ENCODE measurements at regions not wholly inside any gene's neighbourhood (a gene's known extent, or its start where the extent isn't known, plus 50 kb on each side); places are given as distances from the start of the nearest gene placed in this dataset.
"Not testable (repeated sequence)": the region's sequence is repeated elsewhere in the genome, so short reads cannot be mapped to it uniquely, and the experiment has no call there.

GRCh38 chr1:83064589-83065242, 934.2 kb downstream of the TTLL7 start:
- DNase-seq = no peak

GRCh38 chr1:83060651-83061390, 938.1 kb downstream of the TTLL7 start:
- DNase-seq = no peak

- no peak for DNase-seq
These were observed 938.7 kb downstream of the TTLL7 start for GRCh38 chr1:83060221-83060620.

DNA sequence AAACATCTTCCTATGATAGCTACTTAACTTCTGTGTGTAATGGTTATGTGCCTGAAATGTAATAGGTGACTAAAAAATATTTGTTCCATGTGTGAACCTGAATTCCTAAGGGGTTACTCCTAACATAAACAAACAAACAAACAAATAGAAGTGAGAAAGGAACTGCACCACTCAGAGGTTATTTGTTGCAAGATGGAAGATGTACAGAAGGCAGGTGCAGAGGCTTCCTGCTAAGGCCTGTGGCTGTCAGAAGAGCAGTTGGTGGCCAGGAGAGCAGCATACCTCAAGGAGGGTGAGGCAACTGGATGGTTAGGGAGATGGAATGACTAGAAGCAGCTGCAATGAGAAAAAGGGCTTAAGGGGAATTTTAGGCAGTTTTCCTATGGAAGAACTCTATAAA, 940.6 kb downstream of the TTLL7 start:
- DNase-seq = no peak

DNA sequence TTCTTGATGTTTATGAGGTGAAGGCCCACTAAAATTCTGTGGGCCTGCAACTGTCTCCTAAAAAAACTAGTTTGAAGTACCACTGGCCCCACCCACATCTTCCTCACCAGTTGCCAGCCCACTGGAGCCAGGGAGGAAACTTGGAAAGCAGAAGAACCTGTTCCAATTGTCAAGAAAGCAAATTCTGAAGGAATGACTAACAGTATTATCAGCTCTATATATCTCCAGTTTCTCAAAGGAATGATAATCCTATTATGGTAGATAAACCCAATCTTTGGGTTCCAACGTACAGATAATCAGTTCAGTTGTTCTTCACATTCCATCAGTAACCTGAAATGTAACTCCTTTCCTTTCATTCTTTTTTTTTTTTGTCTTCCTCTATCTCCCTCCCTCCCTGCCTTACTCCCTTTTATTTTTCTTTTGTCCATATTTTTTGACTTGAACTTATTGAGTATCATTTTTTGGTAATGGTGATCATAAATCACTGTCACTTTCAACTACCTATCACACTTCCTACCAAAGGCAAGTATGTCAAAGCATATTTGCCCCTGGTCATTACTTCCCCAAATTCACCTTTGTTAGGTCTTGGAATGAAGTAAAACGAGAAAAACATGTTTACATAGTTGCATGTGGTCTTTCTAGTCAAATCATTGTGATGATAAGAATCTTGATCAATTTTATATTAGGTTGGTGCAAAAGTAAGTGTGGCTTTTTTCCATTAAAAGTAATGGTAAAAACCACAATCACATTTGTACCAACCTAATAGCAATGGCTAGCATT, 943.4 kb downstream of the TTLL7 start:
- no peak for DNase-seq

DNA sequence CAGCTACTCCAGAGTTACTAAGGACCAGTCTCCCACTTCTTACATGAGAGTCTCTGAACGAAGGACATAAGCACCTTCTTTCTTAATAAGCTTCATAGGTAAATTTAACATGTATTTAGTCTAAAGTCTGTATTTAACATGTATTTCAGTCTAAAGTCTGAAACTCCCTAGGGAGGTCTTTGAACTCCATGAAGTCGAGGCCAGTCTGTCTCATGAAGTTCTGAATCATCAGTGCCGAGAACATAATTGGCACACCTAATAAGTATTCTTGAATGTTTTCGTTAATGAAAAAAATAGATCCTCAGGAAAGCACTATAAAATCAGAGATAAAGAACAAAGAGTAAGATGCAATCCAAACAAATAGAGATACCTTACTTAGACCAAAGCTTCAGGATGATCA, 945.5 kb downstream of the TTLL7 start:
- DNase-seq = no peak

- DNase-seq = no peak
These were observed 946.1 kb downstream of the TTLL7 start for GRCh38 chr1:83052865-83053264.

DNA sequence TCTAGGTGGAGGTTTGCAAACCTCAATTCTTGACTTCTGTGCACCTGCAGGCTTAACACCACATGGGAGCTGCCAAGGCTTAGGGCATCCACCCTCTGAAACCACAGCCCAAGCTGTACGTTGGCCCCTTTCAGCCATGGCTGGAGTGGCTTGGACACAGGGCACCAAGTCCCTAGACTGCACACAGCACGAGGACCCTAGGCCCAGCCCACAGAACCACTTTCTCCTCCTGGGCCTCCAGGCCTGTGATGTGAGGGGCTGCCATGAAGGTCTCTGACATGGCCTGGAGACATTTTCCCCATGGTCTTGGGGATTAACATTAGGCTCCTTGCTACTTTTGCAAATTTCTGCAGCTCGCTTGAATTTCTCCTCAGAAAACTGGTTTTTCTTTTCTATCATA, 947.9 kb downstream of the TTLL7 start:
- DNase-seq = not testable (repeated sequence)

GRCh38 chr1:83043244-83043643, 955.7 kb downstream of the TTLL7 start:
- no peak for DNase-seq

GRCh38 chr1:83039091-83039490, 959.8 kb downstream of the TTLL7 start:
- not testable (repeated sequence) for DNase-seq

- DNase-seq = no peak
These were observed 964.1 kb downstream of the TTLL7 start for GRCh38 chr1:83034851-83035250.

DNA sequence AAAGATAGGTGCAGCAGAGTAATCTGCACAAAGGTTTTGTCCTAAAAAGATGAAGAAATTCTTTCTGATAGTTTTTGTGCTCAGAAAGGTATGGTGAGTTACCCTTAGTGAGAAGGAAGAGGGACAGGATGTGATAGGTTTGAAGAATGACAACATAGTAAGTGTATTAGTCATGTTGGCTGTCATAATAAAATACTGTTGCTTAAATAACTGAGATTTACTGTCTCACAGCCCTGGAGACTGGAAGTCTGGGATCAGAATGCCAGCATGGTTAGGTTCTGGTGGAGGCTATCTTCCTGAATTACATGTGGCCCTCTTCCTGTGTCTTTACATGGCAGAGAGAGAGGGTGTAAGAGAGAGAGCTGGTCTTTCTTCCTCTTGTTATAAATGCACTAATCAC, 965.2 kb downstream of the TTLL7 start:
- DNase-seq = no peak

- no peak for DNase-seq
These were observed 969.0 kb downstream of the TTLL7 start for GRCh38 chr1:83029916-83030315.

GRCh38 chr1:83029050-83029449, 969.9 kb downstream of the TTLL7 start:
- no peak for DNase-seq

GRCh38 chr1:83028467-83028866, 970.5 kb downstream of the TTLL7 start:
- DNase-seq = no peak

DNA sequence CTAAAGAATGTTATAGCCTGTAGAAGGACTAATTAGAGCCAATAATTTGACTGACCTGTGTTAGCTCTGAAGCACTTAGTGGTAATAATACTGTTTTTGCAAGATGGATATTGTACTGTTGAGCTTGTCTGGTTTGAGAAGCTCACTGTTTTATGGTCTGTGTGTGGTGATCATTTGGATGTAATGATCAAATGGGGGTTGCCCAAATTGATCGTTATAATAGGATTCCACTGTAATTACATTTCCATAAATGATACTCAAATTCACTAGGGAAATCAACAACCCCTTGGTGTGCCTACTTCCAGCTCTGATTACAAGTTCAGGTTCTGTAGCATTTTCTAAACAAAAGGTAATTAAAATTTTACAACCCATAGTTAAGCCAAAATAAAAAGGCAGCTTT, 971.4 kb downstream of the TTLL7 start:
- no peak for DNase-seq

DNA sequence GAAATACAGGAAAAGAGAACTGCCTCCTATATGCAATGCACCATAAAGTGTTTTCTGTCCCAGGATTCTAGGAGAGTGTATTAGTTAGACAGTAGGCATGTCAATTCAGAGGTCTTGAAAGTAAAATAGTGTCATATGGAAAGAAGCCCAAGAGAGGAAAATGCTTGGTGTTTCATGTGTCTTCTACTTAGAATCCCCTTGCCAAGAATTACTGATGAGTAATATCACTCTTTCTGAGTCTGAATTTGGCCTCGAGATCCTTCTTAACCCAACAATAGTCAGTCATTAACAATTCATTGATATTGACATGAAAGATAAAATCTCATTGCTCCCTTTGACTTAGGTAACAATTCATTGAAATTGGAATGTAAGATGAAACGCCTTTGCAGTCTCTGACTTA, 972.2 kb downstream of the TTLL7 start:
- DNase-seq = no peak

DNA sequence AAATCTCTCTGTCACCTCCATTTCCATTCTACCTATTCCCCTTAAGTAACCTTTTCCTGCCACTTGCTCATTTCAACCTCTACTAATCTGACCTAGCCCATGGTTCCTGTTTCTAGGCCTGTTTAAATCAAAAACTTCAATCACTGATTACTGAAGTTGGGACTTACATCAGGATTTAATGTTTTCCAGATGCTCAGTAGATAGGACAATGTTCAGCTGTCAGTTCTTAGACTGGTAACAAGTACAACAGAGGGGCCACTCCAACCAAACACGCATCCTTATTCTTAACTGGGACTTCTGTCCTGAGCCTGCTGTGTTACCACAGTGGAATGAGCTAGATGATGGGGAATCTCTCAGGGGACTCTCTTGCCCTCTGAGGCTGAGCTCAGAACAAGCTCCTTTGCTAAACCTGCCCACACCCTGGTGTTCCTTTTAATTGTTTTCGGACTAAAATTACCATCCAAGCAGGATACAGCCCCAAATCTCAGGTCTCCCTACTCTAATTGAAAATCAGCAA, 974.6 kb downstream of the TTLL7 start:
- no peak for DNase-seq

DNA sequence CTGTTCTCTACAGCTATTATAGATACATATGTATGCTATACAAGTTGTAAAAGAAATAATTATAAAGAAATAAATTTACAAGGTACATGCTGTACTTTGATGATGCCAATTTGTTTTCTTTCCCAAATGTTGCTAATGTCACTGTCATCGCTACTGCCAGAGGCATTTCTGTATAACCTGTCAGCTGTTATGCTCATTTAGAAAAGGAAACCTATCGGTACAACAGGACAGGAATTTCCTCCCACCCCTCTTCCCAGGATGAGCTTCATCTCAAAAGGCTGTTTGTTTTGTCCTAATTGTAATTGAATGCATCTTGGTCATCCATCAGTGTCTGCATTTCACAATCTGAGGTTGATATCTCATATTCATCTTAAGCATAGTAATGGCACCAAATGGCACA, 975.7 kb downstream of the TTLL7 start:
- DNase-seq = no peak

DNA sequence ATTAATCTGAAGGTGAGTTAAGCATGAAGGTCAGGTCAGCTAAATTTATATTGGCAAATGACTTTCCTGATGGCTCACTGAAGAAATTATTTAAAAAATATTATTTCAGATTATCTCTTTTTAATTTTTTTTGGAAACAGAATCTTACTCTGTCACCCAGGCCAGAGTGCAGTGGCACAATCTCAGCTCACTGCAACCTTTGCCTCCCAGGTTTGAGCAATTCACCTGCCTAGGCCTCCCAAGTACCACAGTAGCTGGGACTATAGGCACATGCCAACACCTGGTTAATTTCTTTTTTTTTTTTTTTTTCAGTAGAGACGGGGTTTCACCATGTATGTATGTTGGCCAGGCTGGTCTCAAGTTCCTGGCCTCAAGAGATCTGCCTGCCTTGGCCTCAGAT, 976.7 kb downstream of the TTLL7 start:
- no peak for DNase-seq

- no peak for DNase-seq
These were observed 981.2 kb downstream of the TTLL7 start for GRCh38 chr1:83017701-83018100.

GRCh38 chr1:83017276-83017675, 981.7 kb downstream of the TTLL7 start:
- no peak for DNase-seq

DNA sequence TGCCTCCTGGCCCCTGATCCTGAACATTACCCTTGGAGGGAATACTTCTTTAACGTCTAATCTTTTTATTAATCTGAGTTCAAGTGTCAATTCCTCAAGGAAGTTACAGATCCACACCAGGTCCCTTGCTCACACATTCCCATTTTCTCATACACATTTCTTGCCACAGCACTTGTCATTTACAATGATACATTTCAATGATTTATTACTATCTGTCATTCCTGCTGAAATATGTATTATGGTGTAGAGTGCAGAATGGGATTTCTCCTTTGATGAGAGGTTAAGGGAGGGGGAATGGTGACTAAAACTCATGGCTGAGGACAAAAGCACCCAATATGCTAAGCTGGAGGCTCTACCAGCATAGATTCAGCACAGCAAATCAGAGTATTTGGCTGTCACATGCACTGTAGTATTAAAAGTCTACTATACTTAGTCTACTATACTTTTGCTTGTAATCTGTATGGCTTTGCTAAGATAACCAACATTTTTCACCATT, 982.5 kb downstream of the TTLL7 start:
- DNase-seq = no peak

DNA sequence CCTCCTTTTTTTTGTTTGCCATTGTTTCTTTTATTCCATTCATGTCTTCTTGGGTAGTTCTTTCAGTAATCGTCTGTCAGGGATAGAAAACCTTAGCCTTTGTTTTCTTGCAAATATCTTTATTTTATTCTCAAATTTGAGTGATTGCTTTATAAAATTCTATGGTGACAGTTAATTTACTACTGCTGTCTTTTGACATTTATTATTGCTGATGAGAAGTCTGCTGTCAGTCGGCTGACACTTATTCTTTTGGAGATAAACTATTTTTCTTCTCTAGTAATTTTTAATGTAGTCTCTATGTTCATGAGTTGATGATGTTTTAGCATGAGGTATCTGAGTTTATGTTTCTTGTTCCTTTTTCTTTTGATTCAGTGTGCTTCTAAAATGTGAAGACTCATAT, 983.8 kb downstream of the TTLL7 start:
- no peak for DNase-seq
